Inflammatory macrophage treated with lipopolysaccharide for 1 hour (primary cell): ENCODE measurements at regions not wholly inside any gene's neighbourhood (a gene's known extent, or its start where the extent isn't known, plus 50 kb on each side); places are given as distances from the start of the nearest gene placed in this dataset.

Experiments used
- DNase-seq, 2 donors: peaks; one replicate each; pipeline ENCODE4 v3.0.0-alpha.2; 2020 to 2022

- DNase-seq, result no peak
These were observed 122.8 kb downstream of the MTX3 start for GRCh38 chr5:79868163-79868670.

GRCh38 chr5:79865579-79865978 lies 125.5 kb downstream of the MTX3 start:
- DNase-seq, result no peak

GRCh38 chr5:79864364-79864763 lies 126.7 kb downstream of the MTX3 start:
- no peak for DNase-seq

GRCh38 chr5:79859588-79859987 lies 131.5 kb downstream of the MTX3 start:
- no peak for DNase-seq

GRCh38 chr5:79858410-79858723 lies 132.7 kb downstream of the MTX3 start:
- no peak for DNase-seq

- peak; percentile 22 to 88 for DNase-seq
These were observed 133.2 kb downstream of the MTX3 start for GRCh38 chr5:79857714-79858409.

GRCh38 chr5:79856456-79857055 lies 134.5 kb downstream of the MTX3 start:
- DNase-seq, result no peak

GRCh38 chr5:79853676-79854418 lies 137.2 kb downstream of the MTX3 start:
- DNase-seq, result no peak

GRCh38 chr5:79853028-79853427 lies 138.0 kb downstream of the MTX3 start:
- DNase-seq, result no peak

- DNase-seq, result no peak
These were observed 139.6 kb downstream of the MTX3 start for GRCh38 chr5:79851391-79851863.

GRCh38 chr5:79850941-79851340 lies 140.1 kb downstream of the MTX3 start:
- no peak for DNase-seq

- DNase-seq, result no peak
These were observed 140.7 kb downstream of the MTX3 start for GRCh38 chr5:79850316-79850822.

GRCh38 chr5:79849486-79850315 lies 141.4 kb downstream of the MTX3 start:
- DNase-seq, result no peak
